Mucosa of stomach (tissue), 1 donor: ENCODE measurements at regions not wholly inside any gene's neighbourhood (a gene's known extent, or its start where the extent isn't known, plus 50 kb on each side); places are given as distances from the start of the nearest gene placed in this dataset.
"Not testable (repeated sequence)": the region's sequence is repeated elsewhere in the genome, so short reads cannot be mapped to it uniquely, and the experiment has no call there.

Experiments used
- H3K27me3 ChIP-seq: one replicate; pipeline ENCODE4 v1.7.0; 2013; ENCODE audit warnings: mild to moderate bottlenecking, low read length; ENCODE audit not compliant: control insufficient read depth, insufficient read depth
- H3K36me3 ChIP-seq: one replicate; pipeline ENCODE4 v1.7.0; 2013; ENCODE audit warnings: low read length; ENCODE audit not compliant: control insufficient read depth, insufficient read depth
- H3K4me1 ChIP-seq: one replicate; pipeline ENCODE4 v1.7.0; 2013; ENCODE audit warnings: mild to moderate bottlenecking, low read length; ENCODE audit not compliant: control insufficient read depth, insufficient read depth
- H3K4me3 ChIP-seq: one replicate; pipeline ENCODE4 v1.7.0; 2013; ENCODE audit warnings: low read length
- H3K9ac ChIP-seq: one replicate; pipeline ENCODE4 v1.7.0; 2013; ENCODE audit warnings: mild to moderate bottlenecking, low read length, moderate library complexity
- H3K9me3 ChIP-seq: one replicate; pipeline ENCODE4 v1.7.0; 2013; ENCODE audit warnings: mild to moderate bottlenecking, low read length, moderate library complexity; ENCODE audit not compliant: control insufficient read depth
- donor health status: Pancreatic carcinoma.

- Histone ChIP-seq H3K9ac (no peak overlapping the region), H3K27me3 (no peaks in the 10 kb centered on the region), H3K4me3 (no peak overlapping the region), H3K36me3 (no peaks in the 10 kb centered on the region), H3K9me3 (no peaks in the 10 kb centered on the region), H3K4me1 (no peaks in the 10 kb centered on the region)
These were observed 336.9 kb downstream of the INSIG2 start for GRCh38 chr2:118425191-118425590.

- H3K4me1 ChIP-seq = no peaks in the 10 kb centered on the region
- H3K9me3 ChIP-seq = no peaks in the 10 kb centered on the region
- no peaks in the 10 kb centered on the region for H3K27me3 ChIP-seq
- no peak overlapping the region for H3K9ac ChIP-seq
- no peak overlapping the region for H3K4me3 ChIP-seq
- no peaks in the 10 kb centered on the region for H3K36me3 ChIP-seq
These were observed 335.5 kb downstream of the INSIG2 start for GRCh38 chr2:118423776-118424175.

DNA sequence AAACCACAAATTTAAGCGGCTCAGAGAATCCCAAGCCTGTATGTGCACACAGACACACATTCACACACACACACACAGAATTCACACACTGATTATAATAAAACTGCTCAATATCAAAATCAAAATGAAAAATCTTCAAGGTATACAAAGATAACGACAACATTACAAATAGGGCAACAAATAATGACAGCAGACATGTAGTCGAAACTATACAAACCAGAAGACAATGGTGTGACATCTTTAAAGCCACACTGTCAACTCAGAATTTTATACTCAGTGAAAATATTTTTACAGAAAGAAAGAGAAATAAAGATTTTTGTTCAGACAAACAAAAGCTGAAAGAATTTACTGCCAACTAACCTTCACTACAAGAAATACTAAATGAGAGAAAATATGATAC, 333.4 kb downstream of the INSIG2 start:
- no peaks in the 10 kb centered on the region for H3K27me3 ChIP-seq
- no peaks in the 10 kb centered on the region for H3K36me3 ChIP-seq
- no peaks in the 10 kb centered on the region for H3K9me3 ChIP-seq
- H3K9ac ChIP-seq = no peak overlapping the region
- no peaks in the 10 kb centered on the region for H3K4me1 ChIP-seq
- H3K4me3 ChIP-seq = no peak overlapping the region

- Histone ChIP-seq H3K4me1 (no peaks in the 10 kb centered on the region), H3K9me3 (no peaks in the 10 kb centered on the region), H3K4me3 (no peak overlapping the region), H3K9ac (no peak overlapping the region), H3K27me3 (no peaks in the 10 kb centered on the region), H3K36me3 (no peaks in the 10 kb centered on the region)
These were observed 329.3 kb downstream of the INSIG2 start for GRCh38 chr2:118417406-118418120.

- H3K36me3 ChIP-seq, H3K9ac ChIP-seq, H3K4me3 ChIP-seq, H3K9me3 ChIP-seq, H3K27me3 ChIP-seq, H3K4me1 ChIP-seq: not testable (repeated sequence)
These were observed 326.9 kb downstream of the INSIG2 start for GRCh38 chr2:118415186-118415585.

- Histone ChIP-seq H3K4me1 (no peaks in the 10 kb centered on the region), H3K27me3 (no peaks in the 10 kb centered on the region), H3K9me3 (no peaks in the 10 kb centered on the region)
These were observed 315.6 kb downstream of the INSIG2 start for GRCh38 chr2:118403658-118404451.

DNA sequence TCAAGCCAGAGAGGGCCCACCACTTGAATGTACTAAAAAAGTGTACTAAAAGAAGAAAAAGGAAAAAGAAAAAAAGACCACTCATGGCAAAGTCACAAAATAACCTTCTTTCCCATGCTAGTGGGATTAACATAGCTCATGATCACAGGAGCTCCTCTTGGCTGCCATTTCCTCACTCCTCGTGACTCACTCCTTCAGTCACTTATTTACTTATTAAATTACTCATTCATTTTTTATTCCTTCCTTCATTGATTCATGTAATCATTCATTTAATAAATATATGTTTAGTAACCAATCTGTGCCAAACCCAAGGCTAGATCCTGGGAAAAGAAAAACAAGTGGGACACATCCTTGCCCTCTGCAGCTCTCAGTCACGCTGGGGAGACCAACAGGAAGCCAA, 300.5 kb downstream of the INSIG2 start:
- Histone ChIP-seq H3K36me3 (no peaks in the 10 kb centered on the region), H3K27me3 (no peaks in the 10 kb centered on the region), H3K9me3 (no peaks in the 10 kb centered on the region), H3K4me3 (no peak overlapping the region), H3K9ac (no peak overlapping the region), H3K4me1 (no peaks in the 10 kb centered on the region)

More at GRCh38 chr2:118403658-118404451, 315.6 kb downstream of the INSIG2 start:
- Histone ChIP-seq H3K36me3 (no peaks in the 10 kb centered on the region), H3K9ac (no peak overlapping the region), H3K4me3 (no peak overlapping the region)

DNA sequence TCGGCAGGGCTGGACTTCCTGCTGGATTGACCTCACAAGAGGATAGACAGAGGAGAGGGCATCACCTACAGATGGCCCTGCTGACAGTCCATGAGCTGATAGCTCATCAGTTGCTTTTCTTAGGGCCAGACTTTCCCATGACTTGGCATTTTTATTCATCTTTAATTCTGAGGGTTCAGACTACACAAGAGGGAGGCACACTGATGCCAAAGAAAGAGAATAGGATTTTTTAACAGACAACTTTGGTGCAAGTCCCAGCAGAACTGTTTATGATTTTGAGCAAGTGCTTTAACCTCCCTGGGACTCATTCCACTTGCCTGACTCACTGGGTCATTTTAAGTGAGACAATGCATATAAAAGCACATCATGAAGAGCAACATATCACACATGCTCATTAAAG, 299.2 kb downstream of the INSIG2 start:
- H3K4me3 ChIP-seq = no peak overlapping the region
- H3K4me1 ChIP-seq = no peaks in the 10 kb centered on the region
- no peaks in the 10 kb centered on the region for H3K36me3 ChIP-seq
- H3K27me3 ChIP-seq = no peaks in the 10 kb centered on the region
- no peak overlapping the region for H3K9ac ChIP-seq
- H3K9me3 ChIP-seq = no peaks in the 10 kb centered on the region

GRCh38 chr2:118386641-118387302, 298.5 kb downstream of the INSIG2 start:
- H3K9me3 ChIP-seq = no peaks in the 10 kb centered on the region
- no peaks in the 10 kb centered on the region for H3K27me3 ChIP-seq
- no peaks in the 10 kb centered on the region for H3K36me3 ChIP-seq
- no peaks in the 10 kb centered on the region for H3K4me1 ChIP-seq
- no peak overlapping the region for H3K9ac ChIP-seq
- no peak overlapping the region for H3K4me3 ChIP-seq

GRCh38 chr2:118380915-118381653, 292.8 kb downstream of the INSIG2 start:
- H3K9me3 ChIP-seq = no peaks in the 10 kb centered on the region
- no peaks in the 10 kb centered on the region for H3K36me3 ChIP-seq
- H3K4me1 ChIP-seq = no peaks in the 10 kb centered on the region
- H3K27me3 ChIP-seq = peaks cover 7% of the 10 kb centered on the region
- H3K4me3 ChIP-seq = no peak overlapping the region
- H3K9ac ChIP-seq = no peak overlapping the region

GRCh38 chr2:118375907-118376485, 287.7 kb downstream of the INSIG2 start:
- Histone ChIP-seq H3K4me3 (no peak overlapping the region), H3K27me3 (peaks cover 7% of the 10 kb centered on the region), H3K36me3 (no peaks in the 10 kb centered on the region), H3K4me1 (no peaks in the 10 kb centered on the region), H3K9ac (no peak overlapping the region), H3K9me3 (no peaks in the 10 kb centered on the region)
